Astrocyte of the spinal cord (primary cell): ENCODE measurements at regions not wholly inside any gene's neighbourhood (a gene's known extent, or its start where the extent isn't known, plus 50 kb on each side); places are given as distances from the start of the nearest gene placed in this dataset.

Source experiments
- DNase-seq: peaks from one replicate; pipeline ENCODE4 v3.0.0; 2011; ENCODE audit warnings: low read depth, low spot score
- H3K4me3 ChIP-seq: 2 replicates; pipeline ENCODE4 v1.5.1; 2011; ENCODE audit warnings: low read depth, mild to moderate bottlenecking, low read length, moderate library complexity
- CTCF ChIP-seq: IDR thresholded peaks from 2 replicates; pipeline ENCODE4 v1.5.1; 2012; ENCODE audit warnings: low read depth, mild to moderate bottlenecking, low read length, inconsistent platforms
- in situ Hi-C: cut with HindIII; loops from 2 replicates; pipeline ENCODE4 v1.10.0; 2017; ENCODE audit warnings: low sequenced_read_pairs

- H3K4me3 ChIP-seq = no peak overlapping the region
- in situ Hi-C loops = no loop called here
- peak; percentile 83 for DNase-seq
- TF ChIP-seq CTCF = no peak
Observed at GRCh38 chr4:11182586-11183355, 245.9 kb downstream of the HS3ST1 start.

- no peak overlapping the region for H3K4me3 ChIP-seq
- no peak for TF ChIP-seq CTCF
- in situ Hi-C loops = no loop called here
- DNase-seq = no peak
Observed at GRCh38 chr4:11182031-11182430, 246.7 kb downstream of the HS3ST1 start.

DNA sequence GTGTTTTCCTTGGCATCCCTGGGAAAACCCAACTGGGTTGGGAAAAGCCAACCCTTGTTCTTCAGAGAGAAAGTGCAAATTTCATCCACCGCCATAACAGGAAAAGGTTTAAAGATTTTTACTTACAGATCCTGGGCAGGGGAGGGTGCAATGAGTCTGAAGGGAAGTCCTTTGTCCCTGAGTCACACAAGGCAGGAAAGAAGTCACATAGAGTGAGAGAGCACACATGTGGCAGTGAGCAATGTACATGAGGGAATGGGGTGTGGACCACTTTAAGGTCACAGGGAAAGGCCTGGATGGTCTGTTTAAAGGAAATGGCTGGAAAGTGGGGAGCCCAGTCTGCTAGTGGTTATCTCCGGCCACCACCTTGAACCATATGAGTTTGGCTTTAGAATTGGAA lies 248.9 kb downstream of the HS3ST1 start:
- in situ Hi-C loops = no loop called here
- TF ChIP-seq CTCF = no peak
- H3K4me3 ChIP-seq = no peak overlapping the region
- DNase-seq = no peak

- DNase-seq = no peak
- no peak for TF ChIP-seq CTCF
- in situ Hi-C loops = no loop called here
- no peak overlapping the region for H3K4me3 ChIP-seq
Observed at GRCh38 chr4:11178433-11178832, 250.3 kb downstream of the HS3ST1 start.

DNA sequence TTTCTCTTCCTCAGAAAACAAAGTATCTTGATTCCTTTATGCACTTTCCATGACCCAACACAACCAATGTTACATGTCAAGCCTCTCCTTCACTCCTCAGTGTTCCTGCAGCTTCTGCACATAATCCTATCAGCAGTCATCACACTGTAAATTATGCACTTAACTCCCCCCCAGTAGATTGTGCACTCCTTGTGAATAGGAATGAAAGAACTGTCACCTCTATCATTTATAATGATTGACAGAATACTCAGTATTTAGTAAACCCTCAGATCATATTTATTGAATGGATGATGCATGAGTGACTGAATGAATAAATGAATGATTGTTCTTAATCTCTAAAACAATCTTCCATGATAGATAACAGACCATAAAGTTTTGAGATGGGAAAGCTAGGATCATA lies 253.3 kb downstream of the HS3ST1 start:
- DNase-seq = no peak
- in situ Hi-C loops = no loop called here
- no peak overlapping the region for H3K4me3 ChIP-seq
- TF ChIP-seq CTCF = no peak

DNA sequence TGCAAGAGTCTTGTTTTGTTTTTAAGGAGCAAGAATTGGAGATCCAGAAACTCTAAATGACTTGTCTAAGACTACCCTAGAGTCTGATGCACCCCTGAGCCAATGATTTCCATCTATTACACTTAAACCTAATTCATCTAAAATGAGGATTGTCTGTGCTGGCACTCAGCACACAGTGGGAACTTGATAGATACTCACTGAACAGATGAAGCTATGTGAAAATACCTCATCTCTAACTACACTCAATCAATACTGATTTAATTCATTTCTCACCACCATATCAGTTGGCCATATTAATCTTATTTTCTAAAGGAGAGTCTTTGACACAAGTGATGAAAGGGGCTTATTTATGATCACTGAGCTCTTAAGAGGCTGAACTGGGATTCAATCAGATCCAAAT lies 262.1 kb downstream of the HS3ST1 start:
- H3K4me3 ChIP-seq = no peak overlapping the region
- no peak for DNase-seq
- TF ChIP-seq CTCF = no peak
- in situ Hi-C loops = no loop called here
